Gastrocnemius medialis (tissue), 4 donors: ENCODE measurements at regions not wholly inside any gene's neighbourhood (a gene's known extent, or its start where the extent isn't known, plus 50 kb on each side); places are given as distances from the start of the nearest gene placed in this dataset.

Source experiments
- ATAC-seq, 2 donors: fragments of 150-250 bp; one replicate each; pipeline ENCODE4 v1.9.1; 2016
- DNase-seq, 2 donors: peaks; one replicate each; pipeline ENCODE4 v3.0.0-alpha.2; 2019
- H3K27ac ChIP-seq, 4 donors: fragments of 200-600 bp; sonication (generic); 1 replicate in 1 of 4; 2 replicates in 3 of 4; pipeline ENCODE4 v1.5.1; 2016 to 2018; ENCODE audit warnings: mild to moderate bottlenecking in 2 of 4, moderate library complexity in 1 of 4
- H3K27me3 ChIP-seq, 3 donors: fragments of 200-600 bp; sonication (generic) in 2 of 3; 1 replicate in 1 of 3; 2 replicates in 2 of 3; pipeline versions ENCODE4 v1.5.1 to v1.6.0; 2016 to 2019; ENCODE audit warnings: mild to moderate bottlenecking in 1 of 3, moderate library complexity in 1 of 3
- H3K36me3 ChIP-seq, 2 donors: fragments of 200-600 bp; sonication (generic) in 1 of 2; one replicate each; pipeline ENCODE4 v1.5.1; 2017 to 2018
- H3K4me1 ChIP-seq, 2 donors: fragments of 200-600 bp; sonication (generic) in 1 of 2; one replicate each; pipeline ENCODE4 v1.5.1; 2016 to 2017; ENCODE audit warnings: mild to moderate bottlenecking in 2 of 2
- H3K4me3 ChIP-seq, 4 donors: fragments of 200-600 bp; sonication (generic) in 3 of 4; 1 replicate in 1 of 4; 2 replicates in 3 of 4; pipeline ENCODE4 v1.5.1; 2016 to 2019; ENCODE audit warnings: mild to moderate bottlenecking in 2 of 4
- H3K9me3 ChIP-seq, 3 donors: fragments of 200-600 bp; sonication (generic) in 2 of 3; 1 replicate in 1 of 3; 2 replicates in 2 of 3; pipeline ENCODE4 v1.5.1; 2016 to 2019
- POLR2A ChIP-seq, 2 donors: fragments of 450-650 bp; IDR thresholded peaks; one replicate each; pipeline ENCODE4 v1.6.1; 2017; ENCODE audit warnings: antibody characterized with exemption in 2 of 2, mild to moderate bottlenecking in 2 of 2, moderate library complexity in 2 of 2
- in situ Hi-C, 4 donors: fragments of 200-750 bp; cut with MboI; loops; one replicate each; pipeline versions ENCODE4 v1.15.0 to v1.8.0; 2017; ENCODE audit warnings: low sequenced_read_pairs in 4 of 4
- intact Hi-C: fragments of 100-400 bp; cut with DNase I; formaldehyde crosslinking; loops from one replicate; pipeline ENCODE4 v1.15.1; 2023; ENCODE audit warnings: low total_unique reads
- TF ChIP-seq, protein P1 (sequence below), 5 experiments: fragments of 450-650 bp in 3 of 5; fragments of 200-600 bp in 2 of 5; sonication (generic) in 2 of 5; IDR thresholded peaks in 4 of 5; conservative IDR thresholded peaks in 1 of 5; 1 replicate in 4 of 5; 2 replicates in 1 of 5; pipeline ENCODE4 v1.5.1; 2016 to 2019; ENCODE audit warnings: antibody characterized with exemption in 5 of 5, mild to moderate bottlenecking in 3 of 5, moderate library complexity in 3 of 5

GRCh38 chr9:82539856-82540579 lies 522.9 kb downstream of the RASEF start:
- DNase-seq (no peak), ATAC-seq (no peak)
- in situ Hi-C loops (no loop called here), intact Hi-C loops (no loop called here)
- no peaks in the 10 kb centered on the region for H3K4me1 ChIP-seq
- H3K4me3 ChIP-seq = no peak overlapping the region
- H3K27me3 ChIP-seq = no peaks in the 10 kb centered on the region
- no peaks in the 10 kb centered on the region for H3K36me3 ChIP-seq
- TF ChIP-seq POLR2A (IDR thresholded peaks at IDR 0.05) = no peak
- TF ChIP-seq, protein P1, sequence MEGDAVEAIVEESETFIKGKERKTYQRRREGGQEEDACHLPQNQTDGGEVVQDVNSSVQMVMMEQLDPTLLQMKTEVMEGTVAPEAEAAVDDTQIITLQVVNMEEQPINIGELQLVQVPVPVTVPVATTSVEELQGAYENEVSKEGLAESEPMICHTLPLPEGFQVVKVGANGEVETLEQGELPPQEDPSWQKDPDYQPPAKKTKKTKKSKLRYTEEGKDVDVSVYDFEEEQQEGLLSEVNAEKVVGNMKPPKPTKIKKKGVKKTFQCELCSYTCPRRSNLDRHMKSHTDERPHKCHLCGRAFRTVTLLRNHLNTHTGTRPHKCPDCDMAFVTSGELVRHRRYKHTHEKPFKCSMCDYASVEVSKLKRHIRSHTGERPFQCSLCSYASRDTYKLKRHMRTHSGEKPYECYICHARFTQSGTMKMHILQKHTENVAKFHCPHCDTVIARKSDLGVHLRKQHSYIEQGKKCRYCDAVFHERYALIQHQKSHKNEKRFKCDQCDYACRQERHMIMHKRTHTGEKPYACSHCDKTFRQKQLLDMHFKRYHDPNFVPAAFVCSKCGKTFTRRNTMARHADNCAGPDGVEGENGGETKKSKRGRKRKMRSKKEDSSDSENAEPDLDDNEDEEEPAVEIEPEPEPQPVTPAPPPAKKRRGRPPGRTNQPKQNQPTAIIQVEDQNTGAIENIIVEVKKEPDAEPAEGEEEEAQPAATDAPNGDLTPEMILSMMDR (IDR thresholded peaks at IDR 0.05 in 4 of 5, conservative IDR thresholded peaks at IDR 0.05 in 1 of 5) = no peak
- H3K27ac ChIP-seq = no peak overlapping the region
- H3K9me3 ChIP-seq = no peaks in the 10 kb centered on the region

DNA sequence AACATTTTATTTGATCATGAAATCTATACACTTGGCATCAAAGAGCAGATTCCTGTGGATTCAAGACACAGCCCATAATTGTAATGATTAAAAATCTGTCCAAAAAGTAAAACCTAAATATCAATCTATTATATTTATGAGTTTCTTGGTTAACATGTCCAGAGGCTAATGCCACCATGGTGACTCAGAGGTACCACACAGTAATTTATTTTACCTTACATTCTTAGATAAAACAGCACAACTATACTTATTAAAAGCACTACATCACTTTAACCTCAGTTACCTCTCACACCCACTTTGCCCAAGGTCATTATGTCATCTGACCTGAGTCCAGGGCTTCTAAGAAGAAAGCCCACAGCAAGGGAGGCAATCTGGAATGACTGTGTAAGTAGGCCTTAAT lies 519.2 kb downstream of the RASEF start:
- no peak overlapping the region for H3K27ac ChIP-seq
- H3K4me1 ChIP-seq = no peaks in the 10 kb centered on the region
- ATAC-seq (no peak), DNase-seq (no peak)
- no peaks in the 10 kb centered on the region for H3K9me3 ChIP-seq
- H3K36me3 ChIP-seq = no peaks in the 10 kb centered on the region
- in situ Hi-C loops (no loop called here), intact Hi-C loops (no loop called here)
- no peak overlapping the region for H3K4me3 ChIP-seq
- H3K27me3 ChIP-seq = no peaks in the 10 kb centered on the region
- TF ChIP-seq, protein P1 (IDR thresholded peaks at IDR 0.05 in 4 of 5, conservative IDR thresholded peaks at IDR 0.05 in 1 of 5) = no peak
- no peak for TF ChIP-seq POLR2A (IDR thresholded peaks at IDR 0.05)

- Histone ChIP-seq H3K4me3 (no peak overlapping the region), H3K27ac (no peak overlapping the region), H3K27me3 (no peaks in the 10 kb centered on the region), H3K4me1 (no peaks in the 10 kb centered on the region), H3K9me3 (no peaks in the 10 kb centered on the region), H3K36me3 (no peaks in the 10 kb centered on the region)
- in situ Hi-C loops = no loop called here
- TF ChIP-seq POLR2A (IDR thresholded peaks at IDR 0.05) = no peak
- TF ChIP-seq, protein P1 (IDR thresholded peaks at IDR 0.05 in 4 of 5, conservative IDR thresholded peaks at IDR 0.05 in 1 of 5) = no peak
- intact Hi-C loops = no loop called here
- ATAC-seq (no peak), DNase-seq (no peak)
Measured at GRCh38 chr9:82546136-82546535, 516.8 kb downstream of the RASEF start.

DNA sequence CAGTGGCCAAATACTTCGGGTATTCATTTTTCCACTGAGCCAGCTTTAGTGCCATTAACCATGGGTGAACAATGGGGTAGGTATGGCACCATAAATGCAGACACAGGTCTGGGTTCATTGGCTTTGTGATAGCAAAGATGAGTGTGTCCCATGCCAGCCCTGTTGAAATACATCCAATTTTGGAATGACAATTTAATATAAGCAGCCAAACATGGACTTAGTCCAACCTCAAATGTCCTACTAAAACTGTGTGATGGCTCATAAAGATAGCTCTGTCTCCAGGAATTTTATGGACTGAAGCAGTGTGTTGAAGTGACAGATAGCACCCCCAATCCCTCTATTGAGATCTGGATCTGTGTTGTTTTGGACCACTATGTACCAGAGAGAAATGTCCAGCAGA lies 514.9 kb downstream of the RASEF start:
- in situ Hi-C loops = no loop called here
- TF ChIP-seq POLR2A (IDR thresholded peaks at IDR 0.05) = no peak
- TF ChIP-seq, protein P1 (IDR thresholded peaks at IDR 0.05 in 4 of 5, conservative IDR thresholded peaks at IDR 0.05 in 1 of 5) = no peak
- H3K27ac ChIP-seq = no peak overlapping the region
- DNase-seq (no peak), ATAC-seq (no peak)
- no peaks in the 10 kb centered on the region for H3K27me3 ChIP-seq
- H3K9me3 ChIP-seq = no peaks in the 10 kb centered on the region
- no peaks in the 10 kb centered on the region for H3K36me3 ChIP-seq
- no peak overlapping the region for H3K4me3 ChIP-seq
- intact Hi-C loops = no loop called here
- H3K4me1 ChIP-seq = no peaks in the 10 kb centered on the region
